HL-60 (cell line): ENCODE measurements at regions not wholly inside any gene's neighbourhood (a gene's known extent, or its start where the extent isn't known, plus 50 kb on each side); places are given as distances from the start of the nearest gene placed in this dataset.

Source experiments
- DNase-seq, 2 experiments: peaks; one replicate each; pipeline ENCODE4 v3.0.0-alpha.2; 2010 to 2020; ENCODE audit warnings: low read depth in 1 of 2, low spot score in 1 of 2
- H3K27ac ChIP-seq: fragments of 250-450 bp; sonication (Bioruptor Pico); replicated peaks from 2 replicates; pipeline ENCODE4 v1.5.1; 2020; ENCODE audit warnings: mild to moderate bottlenecking, moderate library complexity
- H3K27me3 ChIP-seq: fragments of 250-450 bp; sonication (Bioruptor Pico); 2 replicates; pipeline ENCODE4 v1.5.1; 2021; ENCODE audit warnings: mild to moderate bottlenecking, moderate library complexity; ENCODE audit not compliant: insufficient read depth, poor library complexity, severe bottlenecking
- H3K4me3 ChIP-seq: replicated peaks from 2 replicates; pipeline ENCODE4 v1.5.1; 2011; ENCODE audit warnings: mild to moderate bottlenecking, control low read depth, low read length; ENCODE audit not compliant: insufficient read depth
- GABPA ChIP-seq: IDR thresholded peaks from 2 replicates; pipeline ENCODE4 v1.6.1; 2012; ENCODE audit warnings: low read depth
- POLR2AphosphoS5 ChIP-seq: IDR thresholded peaks from 2 replicates; pipeline ENCODE4 v1.6.1; 2012; ENCODE audit warnings: low read depth
- SPI1 ChIP-seq: IDR thresholded peaks from 2 replicates; pipeline ENCODE4 v1.6.1; 2012; ENCODE audit warnings: low read depth, mild to moderate bottlenecking, borderline replicate concordance
- TF ChIP-seq, protein P1 (sequence below): IDR thresholded peaks from 2 replicates; pipeline ENCODE4 v1.6.1; 2012; ENCODE audit warnings: low read depth; ENCODE audit not compliant: insufficient replicate concordance
- TF ChIP-seq, protein P2 (sequence below): IDR thresholded peaks from one replicate; pipeline ENCODE4 v1.5.1; 2011; ENCODE audit warnings: low read length, control low read depth, inconsistent platforms; ENCODE audit not compliant: insufficient read depth

DNA sequence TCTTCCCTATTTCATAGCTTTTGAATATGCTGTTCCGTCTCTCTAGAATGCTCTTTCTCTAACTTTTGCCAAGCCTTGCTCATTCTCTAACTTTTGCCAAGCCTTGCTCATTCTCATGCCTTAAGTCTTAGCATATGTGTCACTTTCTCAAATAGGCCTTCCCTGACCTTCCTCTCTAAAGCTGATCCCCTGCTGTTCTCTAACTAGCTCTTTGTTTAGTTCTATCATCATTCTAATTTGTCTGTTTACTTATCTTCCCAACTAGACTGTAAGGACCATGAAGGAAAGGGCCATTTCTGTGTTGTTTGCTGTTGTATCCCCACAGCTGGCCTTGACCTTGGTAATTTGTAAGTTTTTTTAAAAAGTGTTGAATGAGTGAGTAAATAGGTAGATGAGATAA is 71.1 kb downstream of the ZNF641 start:
- Histone ChIP-seq H3K4me3 (no peak overlapping the region), H3K27me3 (no peaks in the 10 kb centered on the region), H3K27ac (peak overlapping the region; percentile 46)
- TF ChIP-seq, protein P1, sequence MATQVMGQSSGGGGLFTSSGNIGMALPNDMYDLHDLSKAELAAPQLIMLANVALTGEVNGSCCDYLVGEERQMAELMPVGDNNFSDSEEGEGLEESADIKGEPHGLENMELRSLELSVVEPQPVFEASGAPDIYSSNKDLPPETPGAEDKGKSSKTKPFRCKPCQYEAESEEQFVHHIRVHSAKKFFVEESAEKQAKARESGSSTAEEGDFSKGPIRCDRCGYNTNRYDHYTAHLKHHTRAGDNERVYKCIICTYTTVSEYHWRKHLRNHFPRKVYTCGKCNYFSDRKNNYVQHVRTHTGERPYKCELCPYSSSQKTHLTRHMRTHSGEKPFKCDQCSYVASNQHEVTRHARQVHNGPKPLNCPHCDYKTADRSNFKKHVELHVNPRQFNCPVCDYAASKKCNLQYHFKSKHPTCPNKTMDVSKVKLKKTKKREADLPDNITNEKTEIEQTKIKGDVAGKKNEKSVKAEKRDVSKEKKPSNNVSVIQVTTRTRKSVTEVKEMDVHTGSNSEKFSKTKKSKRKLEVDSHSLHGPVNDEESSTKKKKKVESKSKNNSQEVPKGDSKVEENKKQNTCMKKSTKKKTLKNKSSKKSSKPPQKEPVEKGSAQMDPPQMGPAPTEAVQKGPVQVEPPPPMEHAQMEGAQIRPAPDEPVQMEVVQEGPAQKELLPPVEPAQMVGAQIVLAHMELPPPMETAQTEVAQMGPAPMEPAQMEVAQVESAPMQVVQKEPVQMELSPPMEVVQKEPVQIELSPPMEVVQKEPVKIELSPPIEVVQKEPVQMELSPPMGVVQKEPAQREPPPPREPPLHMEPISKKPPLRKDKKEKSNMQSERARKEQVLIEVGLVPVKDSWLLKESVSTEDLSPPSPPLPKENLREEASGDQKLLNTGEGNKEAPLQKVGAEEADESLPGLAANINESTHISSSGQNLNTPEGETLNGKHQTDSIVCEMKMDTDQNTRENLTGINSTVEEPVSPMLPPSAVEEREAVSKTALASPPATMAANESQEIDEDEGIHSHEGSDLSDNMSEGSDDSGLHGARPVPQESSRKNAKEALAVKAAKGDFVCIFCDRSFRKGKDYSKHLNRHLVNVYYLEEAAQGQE, result no peak
- TF ChIP-seq, protein P2, sequence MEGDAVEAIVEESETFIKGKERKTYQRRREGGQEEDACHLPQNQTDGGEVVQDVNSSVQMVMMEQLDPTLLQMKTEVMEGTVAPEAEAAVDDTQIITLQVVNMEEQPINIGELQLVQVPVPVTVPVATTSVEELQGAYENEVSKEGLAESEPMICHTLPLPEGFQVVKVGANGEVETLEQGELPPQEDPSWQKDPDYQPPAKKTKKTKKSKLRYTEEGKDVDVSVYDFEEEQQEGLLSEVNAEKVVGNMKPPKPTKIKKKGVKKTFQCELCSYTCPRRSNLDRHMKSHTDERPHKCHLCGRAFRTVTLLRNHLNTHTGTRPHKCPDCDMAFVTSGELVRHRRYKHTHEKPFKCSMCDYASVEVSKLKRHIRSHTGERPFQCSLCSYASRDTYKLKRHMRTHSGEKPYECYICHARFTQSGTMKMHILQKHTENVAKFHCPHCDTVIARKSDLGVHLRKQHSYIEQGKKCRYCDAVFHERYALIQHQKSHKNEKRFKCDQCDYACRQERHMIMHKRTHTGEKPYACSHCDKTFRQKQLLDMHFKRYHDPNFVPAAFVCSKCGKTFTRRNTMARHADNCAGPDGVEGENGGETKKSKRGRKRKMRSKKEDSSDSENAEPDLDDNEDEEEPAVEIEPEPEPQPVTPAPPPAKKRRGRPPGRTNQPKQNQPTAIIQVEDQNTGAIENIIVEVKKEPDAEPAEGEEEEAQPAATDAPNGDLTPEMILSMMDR, result no peak
- no peak for TF ChIP-seq POLR2AphosphoS5
- no peak for DNase-seq

DNA sequence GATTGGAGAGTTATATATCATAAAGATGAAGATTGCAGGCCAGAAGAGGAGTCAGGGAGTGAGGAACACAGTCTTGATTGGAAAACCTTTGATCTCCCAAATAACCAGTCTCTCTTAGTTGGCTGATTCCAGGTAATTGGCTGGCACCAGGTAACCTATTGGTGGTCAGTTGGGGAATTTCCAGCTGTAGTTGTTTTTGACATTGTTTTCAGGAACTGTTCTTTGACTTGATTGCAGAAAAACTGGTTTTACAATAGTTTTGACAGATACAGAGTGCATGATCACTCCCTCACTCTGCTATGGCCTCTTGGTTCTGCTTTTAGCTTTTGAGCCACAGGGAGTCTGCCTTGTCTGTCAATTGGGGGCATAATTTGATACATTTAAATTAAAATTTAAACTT is 71.6 kb downstream of the ZNF641 start:
- Histone ChIP-seq H3K27me3 (no peaks in the 10 kb centered on the region), H3K27ac (peak overlapping the region; percentile 46), H3K4me3 (no peak overlapping the region)
- no peak; the same call in 1 of the 2 replicates for TF ChIP-seq POLR2AphosphoS5
- TF ChIP-seq SPI1, result peak; percentile 81
- DNase-seq, result peak in 1 of 2 experiments; percentile 76

DNA sequence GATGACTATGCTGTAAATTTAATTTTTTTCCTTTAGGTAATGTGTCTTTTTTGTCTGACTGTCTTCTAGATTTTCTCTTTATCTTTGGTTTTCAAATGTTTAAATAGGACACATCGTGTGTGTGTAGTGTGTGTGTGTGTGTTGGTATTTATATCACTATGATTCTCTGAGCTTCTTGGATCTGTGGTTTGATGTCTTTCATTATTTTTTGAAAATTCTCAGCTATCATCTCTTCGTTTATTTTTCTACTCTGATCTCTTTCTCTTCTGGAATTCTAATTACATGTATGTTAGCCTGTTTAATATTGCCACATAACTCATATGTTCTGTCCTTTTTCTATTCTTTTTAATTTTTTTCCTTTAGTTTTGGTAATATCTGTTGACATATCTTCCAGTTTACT is 73.5 kb upstream of the OR10AD1 start:
- Histone ChIP-seq H3K27ac (no peak overlapping the region), H3K4me3 (no peak overlapping the region), H3K27me3 (no peaks in the 10 kb centered on the region)
- no peak for DNase-seq
- TF ChIP-seq, protein P2, result no peak
- TF ChIP-seq SPI1 (no peak), GABPA (no peak), POLR2AphosphoS5 (no peak)
- TF ChIP-seq, protein P1, result no peak

DNA sequence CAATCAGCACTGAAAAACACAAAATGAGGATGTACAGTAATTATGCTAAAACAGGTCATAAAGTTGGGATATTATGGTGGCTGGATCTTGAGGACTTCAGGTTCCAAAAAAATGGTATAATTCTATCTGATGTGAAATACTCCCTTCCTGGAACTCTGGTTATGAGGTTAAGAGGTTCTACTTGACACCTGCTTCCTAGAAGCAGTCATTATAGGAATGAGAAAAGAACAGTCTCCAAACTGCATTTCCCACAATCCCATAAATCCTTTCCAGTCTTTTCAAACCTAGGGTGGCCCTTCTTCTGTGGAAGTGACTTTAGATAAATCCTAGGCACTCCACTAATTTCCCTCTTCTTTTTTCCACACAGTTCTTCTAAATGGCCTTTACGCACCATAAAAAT is 63.7 kb upstream of the OR10AD1 start:
- no peak overlapping the region for H3K4me3 ChIP-seq
- H3K27me3 ChIP-seq, result no peaks in the 10 kb centered on the region
- DNase-seq, result no peak
- TF ChIP-seq, protein P2, result no peak
- TF ChIP-seq SPI1, result no peak
- TF ChIP-seq GABPA, result no peak
- TF ChIP-seq, protein P1, result no peak
- no peak for TF ChIP-seq POLR2AphosphoS5
- H3K27ac ChIP-seq, result no peak overlapping the region
